ENCODE measurements at regions not wholly inside any gene's neighbourhood (a gene's known extent, or its start where the extent isn't known, plus 50 kb on each side); places are given as distances from the start of the nearest gene placed in this dataset.
"Not testable (repeated sequence)": the region's sequence is repeated elsewhere in the genome, so short reads cannot be mapped to it uniquely, and the experiment has no call there.

- DNase-seq: no peak
Observed at GRCh38 chr10:65614956-65615565, 1310.8 kb upstream of the LRRTM3 start.

- no peak for DNase-seq
Observed at GRCh38 chr10:65618126-65618525, 1307.7 kb upstream of the LRRTM3 start.

DNA sequence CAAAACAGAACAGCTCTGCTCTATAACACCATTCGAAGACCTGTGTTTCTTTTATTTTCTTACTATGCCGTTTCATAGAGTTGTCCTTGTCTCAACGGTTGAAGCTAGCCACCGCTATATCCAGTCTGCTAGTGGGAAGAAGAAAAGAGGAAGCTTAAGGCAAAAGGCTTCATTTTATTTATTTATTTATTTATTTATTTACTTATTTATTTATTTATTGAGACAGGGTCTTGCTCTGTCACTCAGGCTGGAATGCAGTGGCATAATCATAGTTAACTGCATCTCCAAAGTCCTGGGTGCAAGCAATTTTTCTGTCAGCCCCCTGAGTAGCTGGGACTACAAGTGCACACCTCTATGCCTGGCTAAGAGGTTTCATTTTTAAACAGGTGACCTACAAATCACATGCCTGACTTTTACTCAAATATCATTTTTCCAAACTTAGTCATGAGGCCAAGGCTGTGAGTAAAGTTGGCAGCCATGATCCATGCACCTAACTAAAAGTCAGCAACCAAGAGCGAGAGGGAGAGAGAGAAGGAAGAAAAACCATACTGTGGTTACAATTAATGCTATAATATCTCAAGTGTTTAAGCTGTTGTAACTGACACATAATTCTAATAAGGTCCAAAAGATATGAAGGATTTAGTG lies 1305.3 kb upstream of the LRRTM3 start:
- no peak for DNase-seq

DNA sequence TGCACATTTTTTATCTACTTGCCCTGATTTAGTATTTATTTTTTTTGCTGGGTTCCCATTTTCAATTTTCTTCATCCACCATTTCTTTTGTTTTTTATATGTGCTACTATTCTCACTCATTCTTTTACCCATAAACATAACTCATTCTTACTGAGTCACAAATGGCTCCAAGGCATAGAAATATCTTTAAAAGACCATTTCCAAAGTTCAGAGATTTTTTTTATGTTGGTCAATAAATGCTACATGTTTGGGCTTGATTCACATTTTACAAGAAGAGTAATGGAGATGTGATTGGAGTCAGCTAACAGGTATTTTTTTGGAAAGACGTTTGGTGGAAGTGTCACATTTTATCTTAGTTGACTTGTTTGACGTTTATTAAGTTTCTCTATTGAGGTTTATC lies 1303.2 kb upstream of the LRRTM3 start:
- DNase-seq: no peak

DNA sequence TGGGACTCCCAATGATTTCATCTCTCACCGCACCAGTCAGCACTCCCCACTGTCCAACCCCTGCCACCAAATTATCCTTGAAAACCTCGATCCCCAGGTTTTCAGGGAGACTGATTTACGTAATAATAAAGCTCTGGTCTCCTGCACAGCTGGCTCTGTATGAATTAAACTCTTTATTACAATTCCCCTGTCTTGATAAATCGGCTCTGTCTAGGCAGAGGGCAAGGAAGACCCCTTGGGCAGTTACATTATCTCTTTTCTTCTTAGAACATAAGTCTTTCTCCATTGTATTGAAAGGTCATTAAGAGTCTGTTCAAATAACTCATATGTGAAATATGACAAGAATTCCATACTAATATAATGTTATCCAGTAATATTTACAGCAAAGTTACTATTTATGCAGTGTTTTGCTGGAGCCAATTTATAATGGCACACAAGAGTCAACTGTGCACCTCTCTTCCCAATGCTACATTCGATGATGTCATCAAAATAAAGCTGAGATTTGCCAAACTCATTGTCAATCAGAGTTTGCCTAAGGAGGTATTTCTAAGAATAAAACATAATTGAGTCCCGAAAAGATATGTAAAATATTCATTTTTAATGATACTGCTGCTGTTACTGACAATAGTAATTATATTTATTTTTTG lies 1297.2 kb upstream of the LRRTM3 start:
- no peak for DNase-seq

DNA sequence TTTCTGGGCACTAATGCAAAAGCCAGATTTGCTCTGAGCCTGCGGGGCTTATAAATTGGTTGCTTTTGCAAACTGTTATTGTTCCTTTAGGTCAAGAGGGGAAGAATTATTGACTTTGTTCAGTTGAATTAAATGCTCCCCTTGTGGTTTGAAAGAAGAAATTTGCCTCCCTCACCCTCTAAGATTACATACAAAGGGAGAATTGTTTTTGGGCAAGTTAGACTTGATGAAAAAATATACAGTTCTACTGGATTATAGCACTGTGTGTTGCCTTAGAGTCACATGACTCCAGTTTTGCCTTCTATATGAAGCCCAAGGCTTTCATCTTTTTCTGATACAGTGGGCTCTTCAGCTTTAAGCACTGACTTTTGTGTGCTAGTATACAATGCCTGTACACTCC lies 1265.8 kb upstream of the LRRTM3 start:
- no peak for DNase-seq

GRCh38 chr10:65670087-65670486 lies 1255.7 kb upstream of the LRRTM3 start:
- DNase-seq: no peak

DNA sequence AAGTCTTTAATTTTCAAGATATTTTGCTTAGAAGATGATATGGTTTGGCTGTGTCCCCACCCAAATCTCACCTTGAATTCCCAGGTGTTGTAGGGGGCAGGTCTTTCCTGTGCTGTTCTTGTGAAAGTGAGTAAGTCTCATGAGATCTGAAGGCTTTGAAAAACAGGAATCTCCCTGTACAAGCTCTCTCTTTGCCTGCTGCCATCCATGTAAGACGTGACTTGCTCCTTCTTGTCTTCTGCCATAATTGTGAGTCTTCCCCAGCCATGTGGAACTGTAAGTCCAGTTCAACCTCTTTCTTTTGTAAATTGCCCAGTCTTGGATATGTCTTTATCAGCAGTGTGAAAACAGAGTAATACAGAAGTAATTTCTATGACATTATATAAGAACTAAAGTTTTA lies 1255.2 kb upstream of the LRRTM3 start:
- DNase-seq: not testable (repeated sequence)

DNA sequence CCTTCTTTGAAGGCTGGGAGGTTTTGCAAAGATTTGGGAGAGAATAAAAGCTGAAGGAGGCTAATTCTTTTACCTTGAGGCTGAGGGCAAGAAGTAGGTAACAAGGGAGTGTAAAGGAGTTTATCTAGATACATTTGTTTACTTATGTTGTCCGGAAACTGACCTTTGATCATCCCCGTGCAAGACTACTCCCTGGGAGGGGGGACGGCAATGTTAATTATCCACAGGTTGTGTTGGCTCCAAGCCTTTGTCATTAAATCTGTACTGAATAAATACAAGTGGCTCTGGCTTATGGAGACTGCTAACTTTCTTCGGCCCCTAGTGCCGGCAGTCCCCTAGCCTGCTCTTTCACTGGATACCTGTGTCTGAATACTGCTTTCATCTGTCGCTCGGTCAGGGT lies 1250.6 kb upstream of the LRRTM3 start:
- no peak for DNase-seq

- DNase-seq: no peak
Observed at GRCh38 chr10:65684896-65685295, 1240.9 kb upstream of the LRRTM3 start.

- DNase-seq: no peak
Observed at GRCh38 chr10:65701168-65701776, 1224.6 kb upstream of the LRRTM3 start.

DNA sequence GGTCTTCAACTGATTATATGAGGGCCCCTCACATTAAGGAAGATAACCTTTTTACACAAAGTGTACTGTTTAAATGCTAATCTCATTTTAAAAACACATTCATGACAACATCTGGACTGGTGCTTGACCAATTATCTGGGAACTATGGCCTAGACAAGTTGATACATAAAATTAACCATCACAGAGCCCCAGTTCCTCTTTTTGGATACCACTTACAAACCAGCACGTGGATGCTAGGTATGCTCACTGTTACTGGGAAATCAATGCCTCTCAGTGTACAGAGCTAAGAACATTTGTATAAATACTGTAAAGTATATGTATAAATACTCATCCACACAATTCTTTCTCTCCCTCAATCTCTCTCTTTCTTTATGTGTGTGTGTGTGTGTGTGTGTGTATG lies 1217.8 kb upstream of the LRRTM3 start:
- no peak for DNase-seq

DNA sequence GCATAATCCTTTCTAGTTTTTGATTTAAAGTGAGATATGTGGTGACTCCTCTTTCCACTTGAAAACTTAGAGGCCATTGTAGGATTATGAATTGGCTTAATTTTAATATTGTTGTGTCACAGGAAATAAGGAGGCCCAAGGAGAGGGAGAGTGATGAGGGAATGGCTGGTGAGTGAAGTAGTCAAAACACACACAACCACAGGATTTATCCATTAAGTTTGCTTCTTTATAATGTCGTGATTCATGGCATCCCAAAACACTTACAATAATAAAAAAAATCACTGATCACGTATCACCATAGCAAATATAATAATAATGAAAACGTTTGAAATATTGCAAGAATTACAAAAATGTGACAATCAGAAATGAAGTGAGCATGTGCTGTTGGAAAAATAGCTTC lies 1215.5 kb upstream of the LRRTM3 start:
- no peak for DNase-seq

DNA sequence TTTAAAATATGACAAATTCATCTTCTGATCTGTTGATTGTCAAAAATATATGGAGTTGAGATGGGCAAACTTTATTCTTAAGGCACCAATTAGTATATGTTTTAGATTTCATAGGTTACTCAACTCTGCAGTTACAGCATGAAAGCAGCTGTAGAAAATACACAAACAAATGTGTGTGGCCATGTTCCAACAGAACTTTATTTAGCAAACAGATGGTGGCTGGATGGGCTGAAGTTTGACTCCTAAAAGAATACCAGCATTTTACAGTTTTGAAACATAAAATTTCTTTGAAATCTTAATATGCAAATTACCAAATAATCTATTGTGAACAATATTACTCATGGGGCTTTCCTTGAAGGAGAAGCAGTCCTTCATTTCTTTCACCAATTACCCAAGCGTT lies 1206.0 kb upstream of the LRRTM3 start:
- DNase-seq: no peak

- no peak for DNase-seq
Observed at GRCh38 chr10:65720901-65721300, 1204.9 kb upstream of the LRRTM3 start.

DNA sequence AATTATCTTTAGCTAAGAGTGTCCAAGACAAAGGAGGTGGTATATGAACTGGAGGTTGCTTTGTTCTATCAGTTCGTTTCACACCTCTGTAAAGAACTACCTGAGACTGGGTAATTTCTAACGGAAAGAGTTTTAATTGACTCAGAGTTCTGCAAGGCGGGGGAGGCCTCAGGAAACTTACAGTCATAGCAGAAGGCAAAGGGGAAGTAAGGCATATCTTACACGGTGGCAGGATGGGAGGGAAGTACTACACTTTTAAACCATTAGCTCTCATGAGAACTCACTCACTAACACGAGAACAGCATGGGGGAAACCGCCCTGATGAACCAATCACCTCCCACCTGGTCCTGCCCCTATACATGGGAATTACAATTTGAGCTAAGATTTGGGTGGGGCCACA lies 1202.3 kb upstream of the LRRTM3 start:
- DNase-seq: no peak

GRCh38 chr10:65735382-65735781 lies 1190.5 kb upstream of the LRRTM3 start:
- DNase-seq: no peak

- no peak for DNase-seq
Observed at GRCh38 chr10:65742906-65743305, 1182.9 kb upstream of the LRRTM3 start.

- DNase-seq: no peak
Observed at GRCh38 chr10:65751218-65751617, 1174.6 kb upstream of the LRRTM3 start.

DNA sequence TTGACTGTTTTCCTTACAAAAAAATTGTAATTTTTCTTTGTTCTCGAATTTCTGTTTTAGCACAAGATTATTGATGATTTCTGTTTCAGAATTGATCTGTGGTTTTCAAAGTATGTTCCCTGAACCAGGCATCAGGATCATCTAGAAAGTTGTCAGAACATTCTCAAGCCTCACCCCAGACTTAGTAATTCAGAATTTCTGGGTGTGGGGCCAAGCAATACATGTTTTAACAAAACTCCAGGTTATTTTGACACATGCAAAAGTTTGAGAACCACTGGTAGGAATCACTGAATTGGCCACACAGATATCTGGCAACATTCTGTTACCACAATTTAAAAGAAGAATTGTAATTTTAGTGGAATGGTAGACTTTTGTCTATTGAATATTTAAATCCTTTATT lies 1173.9 kb upstream of the LRRTM3 start:
- no peak for DNase-seq

DNA sequence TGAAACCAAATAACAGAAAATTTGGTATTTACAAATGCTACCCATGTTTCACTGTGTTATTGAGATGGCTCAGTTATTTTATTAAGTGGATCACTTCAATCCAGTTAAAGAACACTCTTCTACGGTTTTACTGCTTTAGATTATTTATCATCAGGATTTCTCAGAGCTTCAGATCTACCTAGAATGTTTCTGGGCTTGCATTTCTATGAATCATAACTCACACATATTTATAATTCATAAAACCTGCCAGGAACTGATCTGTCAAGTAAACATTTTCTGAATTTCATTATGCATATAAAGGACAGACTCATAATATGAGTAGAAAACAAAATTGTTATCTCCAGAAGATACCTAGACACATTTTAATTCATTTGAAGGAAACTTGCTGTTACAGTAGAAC lies 1172.3 kb upstream of the LRRTM3 start:
- no peak for DNase-seq

DNA sequence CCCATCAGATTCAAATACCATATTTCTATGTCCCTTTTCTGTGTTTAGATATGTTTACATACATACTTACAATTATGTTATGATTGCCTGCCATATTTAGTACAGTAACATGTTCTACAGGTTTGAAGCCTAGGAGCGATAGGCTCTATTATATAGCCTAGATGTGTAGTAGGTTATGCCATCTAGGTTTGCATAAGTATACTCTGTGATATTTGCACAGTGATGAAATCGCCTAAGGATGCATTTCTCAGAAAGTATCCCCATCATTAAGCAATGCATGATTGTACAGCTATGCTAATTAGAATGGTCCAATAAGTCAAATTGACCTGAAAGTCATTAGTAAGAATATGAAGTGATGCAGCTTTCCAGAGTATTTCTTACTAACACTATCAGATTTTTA lies 1171.7 kb upstream of the LRRTM3 start:
- no peak for DNase-seq

GRCh38 chr10:65762311-65762710 lies 1163.5 kb upstream of the LRRTM3 start:
- DNase-seq: no peak

DNA sequence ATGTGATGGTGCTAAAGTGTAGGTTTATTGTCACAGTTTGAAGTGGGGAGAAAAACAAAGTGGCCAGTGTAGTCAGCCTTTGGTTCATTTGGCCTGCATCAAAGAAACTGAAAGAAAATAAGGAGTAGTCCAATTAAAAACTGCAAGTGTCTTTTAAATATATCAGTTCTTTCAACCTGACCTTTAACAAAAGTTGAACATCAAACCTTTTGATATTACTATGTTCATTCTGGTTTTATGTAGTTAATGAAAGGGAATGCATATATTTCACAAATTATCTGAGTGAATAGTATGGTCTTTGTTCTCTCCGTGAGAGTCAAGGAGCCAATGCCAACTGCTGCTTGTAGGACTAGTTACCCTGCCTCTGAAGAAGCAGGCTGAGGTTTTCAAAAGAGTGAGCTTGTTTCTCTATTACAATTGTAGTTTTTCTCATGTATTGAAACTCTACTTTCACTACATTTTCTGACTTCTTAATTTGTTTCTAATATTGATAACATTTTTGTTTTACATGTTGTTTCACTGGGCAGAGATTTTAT lies 1160.8 kb upstream of the LRRTM3 start:
- DNase-seq: no peak
